ENCODE measurements at regions not wholly inside any gene's neighbourhood (a gene's known extent, or its start where the extent isn't known, plus 50 kb on each side); places are given as distances from the start of the nearest gene placed in this dataset.

DNA sequence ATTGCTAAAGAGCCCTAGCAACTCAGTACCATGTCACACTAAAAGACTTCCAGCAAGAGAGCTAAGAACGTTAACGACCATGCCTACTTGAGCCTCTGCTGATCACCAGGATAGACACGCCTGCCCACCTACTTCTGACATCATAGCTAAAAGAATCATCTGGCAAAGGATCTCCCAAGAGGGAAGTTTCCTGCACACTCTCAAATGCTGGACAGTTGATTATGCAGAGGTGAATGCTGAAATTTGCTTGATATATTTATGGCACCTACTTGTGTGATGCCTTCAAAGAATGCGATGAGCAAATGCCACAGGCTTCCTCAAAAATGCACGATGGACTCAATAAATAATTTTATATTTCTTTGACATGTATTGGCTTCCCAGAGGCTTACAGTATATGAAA is 113.6 kb downstream of the GALC start:
- Histone ChIP-seq H3K36me3 (ENCODE audit: insufficient read depth, low read length, poor library complexity, severe bottlenecking) (no peaks in the 10 kb centered on the region), H3K27me3 (replicated peaks; ENCODE audit: insufficient read depth, low read depth, low read length, poor library complexity) (no peaks in the 10 kb centered on the region), H3K27ac (ENCODE audit: low read depth, low read length, poor library complexity, severe bottlenecking) (no peak overlapping the region), H3K9me3 (ENCODE audit: low read depth, low read length, poor library complexity, severe bottlenecking) (no peaks in the 10 kb centered on the region), H3K4me1 (ENCODE audit: insufficient read depth, low read length, poor library complexity, severe bottlenecking) (no peaks in the 10 kb centered on the region), H3K4me3 (ENCODE audit: low read depth, low read length, poor library complexity, severe bottlenecking) (no peak overlapping the region)
- TF ChIP-seq EZH2 (IDR thresholded peaks at IDR 0.05; ENCODE audit: borderline replicate concordance, low read depth, low read length, poor library complexity, severe bottlenecking), result no peak
- TF ChIP-seq, protein P1, sequence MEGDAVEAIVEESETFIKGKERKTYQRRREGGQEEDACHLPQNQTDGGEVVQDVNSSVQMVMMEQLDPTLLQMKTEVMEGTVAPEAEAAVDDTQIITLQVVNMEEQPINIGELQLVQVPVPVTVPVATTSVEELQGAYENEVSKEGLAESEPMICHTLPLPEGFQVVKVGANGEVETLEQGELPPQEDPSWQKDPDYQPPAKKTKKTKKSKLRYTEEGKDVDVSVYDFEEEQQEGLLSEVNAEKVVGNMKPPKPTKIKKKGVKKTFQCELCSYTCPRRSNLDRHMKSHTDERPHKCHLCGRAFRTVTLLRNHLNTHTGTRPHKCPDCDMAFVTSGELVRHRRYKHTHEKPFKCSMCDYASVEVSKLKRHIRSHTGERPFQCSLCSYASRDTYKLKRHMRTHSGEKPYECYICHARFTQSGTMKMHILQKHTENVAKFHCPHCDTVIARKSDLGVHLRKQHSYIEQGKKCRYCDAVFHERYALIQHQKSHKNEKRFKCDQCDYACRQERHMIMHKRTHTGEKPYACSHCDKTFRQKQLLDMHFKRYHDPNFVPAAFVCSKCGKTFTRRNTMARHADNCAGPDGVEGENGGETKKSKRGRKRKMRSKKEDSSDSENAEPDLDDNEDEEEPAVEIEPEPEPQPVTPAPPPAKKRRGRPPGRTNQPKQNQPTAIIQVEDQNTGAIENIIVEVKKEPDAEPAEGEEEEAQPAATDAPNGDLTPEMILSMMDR (conservative IDR thresholded peaks at IDR 0.05; ENCODE audit: low read depth, low read length), result no peak
- ChIA-PET CTCF (no interaction called here), POLR2A (ENCODE audit: low non-redundant PET) (no interaction called here)
- BruUV-seq (replicated peaks), result no TSS peak
- intact Hi-C loops (cut with micrococcal nuclease; ENCODE audit: unreplicated experiment), result no loop called here
- DNase-seq (ENCODE audit: low spot score), result no peak

DNA sequence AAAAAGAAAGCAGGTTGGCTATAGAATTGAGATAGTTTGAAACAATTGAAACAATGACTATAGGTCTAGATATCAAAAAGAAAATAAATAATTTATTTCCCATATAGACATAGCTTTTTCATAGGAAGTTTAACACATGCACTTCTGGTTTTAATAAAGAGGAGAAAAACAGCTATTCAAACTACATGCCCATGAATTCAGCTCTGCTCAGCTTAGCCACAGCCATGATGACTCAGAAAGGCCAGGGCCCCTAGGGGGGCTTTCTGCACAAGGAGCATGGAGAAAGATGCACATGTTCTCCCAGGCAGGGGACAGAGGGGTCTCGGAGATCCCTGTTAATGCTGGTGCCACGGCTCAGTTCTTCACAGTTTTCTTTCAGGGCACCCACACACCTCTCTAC is 114.0 kb downstream of the GALC start:
- ChIA-PET CTCF (no interaction called here), POLR2A (ENCODE audit: low non-redundant PET) (no interaction called here)
- BruUV-seq (replicated peaks), result no TSS peak
- H3K27ac ChIP-seq (ENCODE audit: low read depth, low read length, poor library complexity, severe bottlenecking), result no peak overlapping the region
- H3K36me3 ChIP-seq (ENCODE audit: insufficient read depth, low read length, poor library complexity, severe bottlenecking), result no peaks in the 10 kb centered on the region
- DNase-seq (ENCODE audit: low spot score), result no peak
- no peaks in the 10 kb centered on the region for H3K9me3 ChIP-seq (ENCODE audit: low read depth, low read length, poor library complexity, severe bottlenecking)
- H3K27me3 ChIP-seq (replicated peaks; ENCODE audit: insufficient read depth, low read depth, low read length, poor library complexity), result no peaks in the 10 kb centered on the region
- no peak overlapping the region for H3K4me3 ChIP-seq (ENCODE audit: low read depth, low read length, poor library complexity, severe bottlenecking)
- no peaks in the 10 kb centered on the region for H3K4me1 ChIP-seq (ENCODE audit: insufficient read depth, low read length, poor library complexity, severe bottlenecking)
- intact Hi-C loops (cut with micrococcal nuclease; ENCODE audit: unreplicated experiment), result no loop called here
- TF ChIP-seq, protein P1 (conservative IDR thresholded peaks at IDR 0.05; ENCODE audit: low read depth, low read length), result no peak
- no peak for TF ChIP-seq EZH2 (IDR thresholded peaks at IDR 0.05; ENCODE audit: borderline replicate concordance, low read depth, low read length, poor library complexity, severe bottlenecking)

DNA sequence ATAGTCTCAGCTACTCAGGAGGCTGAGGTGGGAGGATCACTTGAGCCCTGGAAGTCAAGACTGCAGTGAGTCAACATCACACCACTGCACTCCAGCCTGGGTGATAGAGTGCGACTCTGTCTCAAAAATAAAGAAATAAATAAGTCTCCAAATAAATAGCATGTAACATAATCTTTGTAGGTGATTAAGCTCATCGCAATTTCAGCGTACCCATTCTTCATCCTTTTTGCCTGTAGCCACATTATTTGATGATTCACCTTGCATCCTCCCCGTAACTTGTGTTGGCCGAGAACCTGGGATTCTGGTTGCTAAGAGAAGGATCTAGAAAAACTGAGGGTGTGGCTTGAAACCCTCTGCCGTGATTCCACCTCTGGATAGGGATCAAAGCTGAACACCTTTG is 115.1 kb downstream of the GALC start:
- TF ChIP-seq EZH2 (IDR thresholded peaks at IDR 0.05; ENCODE audit: borderline replicate concordance, low read depth, low read length, poor library complexity, severe bottlenecking), result no peak
- no peaks in the 10 kb centered on the region for H3K27me3 ChIP-seq (replicated peaks; ENCODE audit: insufficient read depth, low read depth, low read length, poor library complexity)
- no TSS peak for BruUV-seq (replicated peaks)
- no peaks in the 10 kb centered on the region for H3K9me3 ChIP-seq (ENCODE audit: low read depth, low read length, poor library complexity, severe bottlenecking)
- DNase-seq (ENCODE audit: low spot score), result no peak
- no peaks in the 10 kb centered on the region for H3K36me3 ChIP-seq (ENCODE audit: insufficient read depth, low read length, poor library complexity, severe bottlenecking)
- H3K4me3 ChIP-seq (ENCODE audit: low read depth, low read length, poor library complexity, severe bottlenecking), result no peak overlapping the region
- intact Hi-C loops (cut with micrococcal nuclease; ENCODE audit: unreplicated experiment), result no loop called here
- ChIA-PET CTCF (no interaction called here), POLR2A (ENCODE audit: low non-redundant PET) (no interaction called here)
- no peaks in the 10 kb centered on the region for H3K4me1 ChIP-seq (ENCODE audit: insufficient read depth, low read length, poor library complexity, severe bottlenecking)
- H3K27ac ChIP-seq (ENCODE audit: low read depth, low read length, poor library complexity, severe bottlenecking), result no peak overlapping the region

DNA sequence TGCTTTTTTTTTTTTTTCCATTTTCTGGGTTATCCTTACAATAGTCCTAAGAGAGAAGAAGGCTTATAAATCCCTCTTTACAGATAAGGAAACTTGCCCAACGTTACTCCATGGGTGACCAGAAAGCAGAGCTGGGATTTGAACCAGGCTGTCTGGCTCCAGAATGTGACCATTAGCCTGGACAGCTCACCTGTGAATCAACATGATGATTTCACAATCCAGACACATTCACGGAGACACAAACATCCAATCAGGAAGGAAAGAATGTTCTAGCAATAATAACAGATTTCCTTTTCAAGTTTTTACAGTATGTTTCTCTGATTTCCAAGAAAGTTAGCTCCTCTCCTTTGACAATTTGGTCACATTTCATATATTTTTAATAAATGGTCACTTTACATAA is 118.3 kb downstream of the GALC start:
- no peak overlapping the region for H3K4me3 ChIP-seq (ENCODE audit: low read depth, low read length, poor library complexity, severe bottlenecking)
- no peak for DNase-seq (ENCODE audit: low spot score)
- H3K9me3 ChIP-seq (ENCODE audit: low read depth, low read length, poor library complexity, severe bottlenecking), result no peaks in the 10 kb centered on the region
- H3K27ac ChIP-seq (ENCODE audit: low read depth, low read length, poor library complexity, severe bottlenecking), result no peak overlapping the region
- H3K27me3 ChIP-seq (replicated peaks; ENCODE audit: insufficient read depth, low read depth, low read length, poor library complexity), result no peaks in the 10 kb centered on the region
- TF ChIP-seq EZH2 (IDR thresholded peaks at IDR 0.05; ENCODE audit: borderline replicate concordance, low read depth, low read length, poor library complexity, severe bottlenecking), result no peak
- TF ChIP-seq, protein P1 (conservative IDR thresholded peaks at IDR 0.05; ENCODE audit: low read depth, low read length), result no peak
- ChIA-PET POLR2A (ENCODE audit: low non-redundant PET) (no interaction called here), CTCF (no interaction called here)
- intact Hi-C loops (cut with micrococcal nuclease; ENCODE audit: unreplicated experiment), result no loop called here
- no peaks in the 10 kb centered on the region for H3K36me3 ChIP-seq (ENCODE audit: insufficient read depth, low read length, poor library complexity, severe bottlenecking)
- no peaks in the 10 kb centered on the region for H3K4me1 ChIP-seq (ENCODE audit: insufficient read depth, low read length, poor library complexity, severe bottlenecking)
- BruUV-seq (replicated peaks), result no TSS peak
